ENCODE measurements at regions not wholly inside any gene's neighbourhood (a gene's known extent, or its start where the extent isn't known, plus 50 kb on each side); places are given as distances from the start of the nearest gene placed in this dataset.

DNA sequence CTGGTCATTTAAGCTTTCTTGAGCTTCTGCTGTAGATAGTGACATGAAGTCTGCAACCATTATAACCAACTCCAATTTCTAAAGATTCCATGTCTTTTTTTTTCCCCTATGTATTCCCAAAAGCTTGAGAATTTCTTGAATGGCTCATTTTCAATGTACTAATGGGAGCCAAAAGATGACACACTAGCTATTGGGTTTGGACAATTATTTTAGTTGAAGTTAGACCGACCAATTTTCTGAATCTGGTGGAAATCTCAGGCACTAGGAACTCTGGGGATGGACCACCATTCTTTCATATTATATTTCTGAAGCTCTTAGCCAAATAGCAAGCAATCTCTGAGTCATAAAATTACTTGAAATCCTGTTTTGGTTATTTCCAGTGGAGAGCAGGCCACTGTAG, 617.4 kb upstream of the ADAMTS5 start:
- no peaks in the 10 kb centered on the region for H3K79me2 ChIP-seq (ENCODE audit: control insufficient read depth, insufficient read depth, low read length)
- H3K27me3 ChIP-seq (ENCODE audit: control insufficient read depth, extremely low read depth, insufficient read depth, low read length) = no peaks in the 10 kb centered on the region
- no peak overlapping the region for H2AFZ ChIP-seq (ENCODE audit: control insufficient read depth, low read length)
- H3K4me1 ChIP-seq (ENCODE audit: control insufficient read depth, extremely low read depth, insufficient read depth, low read length) = peaks cover 20% of the 10 kb centered on the region
- DNase-seq (ENCODE audit: low read depth, low spot score) = no peak
- no peak overlapping the region for H3K4me3 ChIP-seq (ENCODE audit: control insufficient read depth in 2 of 3, extremely low read depth in 1 of 3, insufficient read depth in 2 of 3, low read depth in 1 of 3, low read length in 3 of 3)
- no peaks in the 10 kb centered on the region for H3K9me3 ChIP-seq (ENCODE audit: control insufficient read depth, low read depth, low read length)
- H4K20me1 ChIP-seq (ENCODE audit: control insufficient read depth, extremely low read depth, insufficient read depth, low read length) = no peaks in the 10 kb centered on the region
- no peaks in the 10 kb centered on the region for H3K36me3 ChIP-seq (ENCODE audit: control insufficient read depth in 2 of 2, extremely low read depth in 1 of 2, insufficient read depth in 2 of 2, low read length in 2 of 2)
- dilution Hi-C loops (cut with MboI; ENCODE audit: extremely low pct_ligation_motif_present, low sequenced_read_pairs) = no loop called here
- no peak overlapping the region for H3K9ac ChIP-seq (ENCODE audit: control insufficient read depth, extremely low read depth, insufficient read depth, low read length)
- H3K9me1 ChIP-seq (ENCODE audit: control insufficient read depth, extremely low read depth, insufficient read depth, low read length) = no peaks in the 10 kb centered on the region
- H3K27ac ChIP-seq (ENCODE audit: control insufficient read depth, insufficient read depth, low read length) = no peak overlapping the region
- H3K4me2 ChIP-seq (ENCODE audit: control insufficient read depth, extremely low read depth, insufficient read depth, low read depth, low read length) = no peak overlapping the region
- no peak for TF ChIP-seq EZH2 (IDR thresholded peaks at IDR 0.05; ENCODE audit: low read length)
- TF ChIP-seq, protein P1, sequence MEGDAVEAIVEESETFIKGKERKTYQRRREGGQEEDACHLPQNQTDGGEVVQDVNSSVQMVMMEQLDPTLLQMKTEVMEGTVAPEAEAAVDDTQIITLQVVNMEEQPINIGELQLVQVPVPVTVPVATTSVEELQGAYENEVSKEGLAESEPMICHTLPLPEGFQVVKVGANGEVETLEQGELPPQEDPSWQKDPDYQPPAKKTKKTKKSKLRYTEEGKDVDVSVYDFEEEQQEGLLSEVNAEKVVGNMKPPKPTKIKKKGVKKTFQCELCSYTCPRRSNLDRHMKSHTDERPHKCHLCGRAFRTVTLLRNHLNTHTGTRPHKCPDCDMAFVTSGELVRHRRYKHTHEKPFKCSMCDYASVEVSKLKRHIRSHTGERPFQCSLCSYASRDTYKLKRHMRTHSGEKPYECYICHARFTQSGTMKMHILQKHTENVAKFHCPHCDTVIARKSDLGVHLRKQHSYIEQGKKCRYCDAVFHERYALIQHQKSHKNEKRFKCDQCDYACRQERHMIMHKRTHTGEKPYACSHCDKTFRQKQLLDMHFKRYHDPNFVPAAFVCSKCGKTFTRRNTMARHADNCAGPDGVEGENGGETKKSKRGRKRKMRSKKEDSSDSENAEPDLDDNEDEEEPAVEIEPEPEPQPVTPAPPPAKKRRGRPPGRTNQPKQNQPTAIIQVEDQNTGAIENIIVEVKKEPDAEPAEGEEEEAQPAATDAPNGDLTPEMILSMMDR (optimal IDR thresholded peaks at IDR 0.05 in 1 of 3, IDR thresholded peaks at IDR 0.05 in 1 of 3, conservative IDR thresholded peaks at IDR 0.05 in 1 of 3; ENCODE audit: extremely low read depth in 1 of 3, insufficient read depth in 2 of 3, low read length in 3 of 3) = no peak
- no peak for FAIRE-seq

DNA sequence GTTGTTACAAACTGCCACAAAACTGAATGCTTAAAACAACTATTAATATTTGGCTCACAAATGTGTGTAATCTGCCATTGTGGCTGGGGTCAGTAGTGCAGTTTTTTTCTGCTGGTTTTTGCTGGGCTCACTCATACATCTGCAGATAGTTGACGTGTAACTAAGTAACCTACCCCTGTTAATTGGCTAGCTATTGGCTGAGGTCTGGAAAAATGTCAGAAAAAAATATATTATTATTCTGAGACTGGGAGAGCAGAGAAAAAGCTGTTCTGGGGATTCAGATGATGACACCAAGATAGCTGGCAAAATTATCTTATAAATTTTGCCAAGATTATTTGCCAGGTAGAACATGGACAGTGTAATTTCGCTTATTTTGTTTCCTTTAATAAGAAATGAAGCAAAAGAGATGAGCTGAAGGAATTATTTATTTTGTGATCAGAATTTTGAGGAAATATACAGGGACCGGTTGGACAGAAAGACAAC, 616.1 kb upstream of the ADAMTS5 start:
- dilution Hi-C loops (cut with MboI; ENCODE audit: extremely low pct_ligation_motif_present, low sequenced_read_pairs) = no loop called here
- no peak overlapping the region for H3K4me2 ChIP-seq (ENCODE audit: control insufficient read depth, extremely low read depth, insufficient read depth, low read depth, low read length)
- H3K9ac ChIP-seq (ENCODE audit: control insufficient read depth, extremely low read depth, insufficient read depth, low read length) = no peak overlapping the region
- no peak overlapping the region for H3K4me3 ChIP-seq (ENCODE audit: control insufficient read depth in 2 of 3, extremely low read depth in 1 of 3, insufficient read depth in 2 of 3, low read depth in 1 of 3, low read length in 3 of 3)
- no peaks in the 10 kb centered on the region for H3K9me3 ChIP-seq (ENCODE audit: control insufficient read depth, low read depth, low read length)
- H3K79me2 ChIP-seq (ENCODE audit: control insufficient read depth, insufficient read depth, low read length) = no peaks in the 10 kb centered on the region
- H3K9me1 ChIP-seq (ENCODE audit: control insufficient read depth, extremely low read depth, insufficient read depth, low read length) = no peaks in the 10 kb centered on the region
- H2AFZ ChIP-seq (ENCODE audit: control insufficient read depth, low read length) = no peak overlapping the region
- TF ChIP-seq, protein P1 (optimal IDR thresholded peaks at IDR 0.05 in 1 of 3, IDR thresholded peaks at IDR 0.05 in 1 of 3, conservative IDR thresholded peaks at IDR 0.05 in 1 of 3; ENCODE audit: extremely low read depth in 1 of 3, insufficient read depth in 2 of 3, low read length in 3 of 3) = no peak
- no peak for TF ChIP-seq EZH2 (IDR thresholded peaks at IDR 0.05; ENCODE audit: low read length)
- H4K20me1 ChIP-seq (ENCODE audit: control insufficient read depth, extremely low read depth, insufficient read depth, low read length) = no peaks in the 10 kb centered on the region
- H3K4me1 ChIP-seq (ENCODE audit: control insufficient read depth, extremely low read depth, insufficient read depth, low read length) = peaks cover 21% of the 10 kb centered on the region
- no peaks in the 10 kb centered on the region for H3K36me3 ChIP-seq (ENCODE audit: control insufficient read depth in 2 of 2, extremely low read depth in 1 of 2, insufficient read depth in 2 of 2, low read length in 2 of 2)
- H3K27ac ChIP-seq (ENCODE audit: control insufficient read depth, insufficient read depth, low read length) = peak overlapping the region; percentile 83
- FAIRE-seq (no peak), DNase-seq (ENCODE audit: low read depth, low spot score) (no peak)
- no peaks in the 10 kb centered on the region for H3K27me3 ChIP-seq (ENCODE audit: control insufficient read depth, extremely low read depth, insufficient read depth, low read length)
